Ovary (tissue), 7 donors: ENCODE measurements at regions not wholly inside any gene's neighbourhood (a gene's known extent, or its start where the extent isn't known, plus 50 kb on each side); places are given as distances from the start of the nearest gene placed in this dataset.
"Not testable (repeated sequence)": the region's sequence is repeated elsewhere in the genome, so short reads cannot be mapped to it uniquely, and the experiment has no call there.

ENCODE experiments used
- DNase-seq, 5 donors: peaks; one replicate each; pipeline ENCODE4 v3.0.0-alpha.2; 2019 to 2020
- H3K27ac ChIP-seq, 2 donors: fragments of 200-600 bp; one replicate each; pipeline versions ENCODE4 v1.5.1 to v1.8.0; 2019 to 2022
- H3K27me3 ChIP-seq: fragments of 200-600 bp; one replicate; pipeline ENCODE4 v1.8.0; 2022
- H3K36me3 ChIP-seq: fragments of 200-600 bp; sonication (generic); one replicate; pipeline ENCODE4 v1.5.1; 2019
- H3K4me1 ChIP-seq: one replicate; pipeline ENCODE4 v1.8.1; 2013; ENCODE audit warnings: mild to moderate bottlenecking, moderate library complexity; ENCODE audit not compliant: insufficient read depth
- H3K4me3 ChIP-seq: fragments of 200-600 bp; sonication (generic); one replicate; pipeline ENCODE4 v1.5.1; 2017
- H3K9me3 ChIP-seq, 2 donors: fragments of 200-600 bp in 1 of 2; sonication (generic) in 1 of 2; one replicate each; pipeline versions ENCODE4 v1.5.1 to v1.8.1; 2013 to 2019; ENCODE audit warnings: mild to moderate bottlenecking in 1 of 2, moderate library complexity in 1 of 2
- EP300 ChIP-seq: sonication (generic); formaldehyde crosslinking; IDR thresholded peaks from one replicate; pipeline ENCODE4 v1.6.1; 2017; ENCODE audit warnings: antibody characterized with exemption
- POLR2A ChIP-seq: fragments of 450-650 bp; IDR thresholded peaks from one replicate; pipeline ENCODE4 v1.6.1; 2017; ENCODE audit warnings: antibody characterized with exemption, mild to moderate bottlenecking, moderate library complexity
- WGBS, 3 donors: extraction: QIAGEN DNeasy Blood & Tissue Kit in 1 of 3; methylation state at CpG; one replicate each; pipeline versions ENCODE4 v1.1.5 to v1.1.7; 2013 to 2017; 5-methylcytosine and 5-hydroxymethylcytosine counted together
- intact Hi-C, 4 donors: fragments of 100-400 bp; cut with DNase I; formaldehyde crosslinking; loops; one replicate each; pipeline versions ENCODE4 v1.11.0 to v1.15.1; 2022 to 2023
- TF ChIP-seq, protein P1 (sequence below), 3 donors: fragments of 450-650 bp in 2 of 3; fragments of 200-600 bp in 1 of 3; IDR thresholded peaks; one replicate each; pipeline versions ENCODE4 v1.5.1 to v1.8.0; 2016 to 2022; ENCODE audit warnings: antibody characterized with exemption in 3 of 3, mild to moderate bottlenecking in 1 of 3
- donor health status: DM: no; HTN: no; CAD: no; lungs with moderate emphysema.
- donor health status: DM: no; HTN: no; CAD: no.
- donor health status: Bipolar disorder and iron deficiency.
- donor health status: DM: no; HTN: no; CAD: no.
- donor health status: DM: yes; HTN: yes; CAD: no.

- 84 to 94% (median 86%) methylated on average over 12 of the region's 12 CpGs for WGBS, 3 donors
- Histone ChIP-seq H3K27me3 (no peaks in the 10 kb centered on the region), H3K36me3 (no peaks in the 10 kb centered on the region), H3K4me1 (peaks cover 26% of the 10 kb centered on the region), H3K4me3 (no peak overlapping the region), H3K27ac (no peak overlapping the region), H3K9me3 (no peaks in the 10 kb centered on the region)
- no peak for DNase-seq
- intact Hi-C loops = no loop called here
- TF ChIP-seq, protein P1, sequence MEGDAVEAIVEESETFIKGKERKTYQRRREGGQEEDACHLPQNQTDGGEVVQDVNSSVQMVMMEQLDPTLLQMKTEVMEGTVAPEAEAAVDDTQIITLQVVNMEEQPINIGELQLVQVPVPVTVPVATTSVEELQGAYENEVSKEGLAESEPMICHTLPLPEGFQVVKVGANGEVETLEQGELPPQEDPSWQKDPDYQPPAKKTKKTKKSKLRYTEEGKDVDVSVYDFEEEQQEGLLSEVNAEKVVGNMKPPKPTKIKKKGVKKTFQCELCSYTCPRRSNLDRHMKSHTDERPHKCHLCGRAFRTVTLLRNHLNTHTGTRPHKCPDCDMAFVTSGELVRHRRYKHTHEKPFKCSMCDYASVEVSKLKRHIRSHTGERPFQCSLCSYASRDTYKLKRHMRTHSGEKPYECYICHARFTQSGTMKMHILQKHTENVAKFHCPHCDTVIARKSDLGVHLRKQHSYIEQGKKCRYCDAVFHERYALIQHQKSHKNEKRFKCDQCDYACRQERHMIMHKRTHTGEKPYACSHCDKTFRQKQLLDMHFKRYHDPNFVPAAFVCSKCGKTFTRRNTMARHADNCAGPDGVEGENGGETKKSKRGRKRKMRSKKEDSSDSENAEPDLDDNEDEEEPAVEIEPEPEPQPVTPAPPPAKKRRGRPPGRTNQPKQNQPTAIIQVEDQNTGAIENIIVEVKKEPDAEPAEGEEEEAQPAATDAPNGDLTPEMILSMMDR (IDR thresholded peaks at IDR 0.05) = no peak
- no peak for TF ChIP-seq POLR2A
- no peak for TF ChIP-seq EP300
Observed at GRCh38 chr16:85515830-85516397, 97.2 kb upstream of the GSE1 start.

DNA sequence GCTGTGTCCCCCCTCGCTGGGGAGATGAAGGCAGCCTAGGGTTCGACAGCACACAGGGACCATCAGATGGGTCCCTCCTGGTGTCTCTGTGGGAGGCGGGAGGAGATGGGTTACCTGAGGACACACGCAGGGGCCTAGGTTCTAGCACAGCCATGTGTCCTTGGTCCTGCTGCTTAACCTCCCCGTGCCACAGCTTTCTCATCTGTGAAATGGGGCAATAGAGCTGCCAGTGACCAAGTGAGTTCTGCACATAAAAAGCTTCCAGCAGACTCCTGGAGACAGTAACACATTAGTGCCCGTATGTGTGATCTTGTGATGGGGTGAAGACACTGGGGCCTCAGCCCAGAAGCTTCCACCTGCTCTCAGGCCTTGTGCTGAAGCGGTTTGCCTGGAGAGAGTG lies 96.0 kb upstream of the GSE1 start:
- Histone ChIP-seq H3K27me3 (no peaks in the 10 kb centered on the region), H3K36me3 (no peaks in the 10 kb centered on the region), H3K9me3 (no peaks in the 10 kb centered on the region), H3K4me1 (peaks cover 26% of the 10 kb centered on the region), H3K27ac (no peak overlapping the region), H3K4me3 (no peak overlapping the region)
- 89 to 93% (median 90%) methylated on average over 7 of the region's 7 CpGs for WGBS, 3 donors
- TF ChIP-seq POLR2A = no peak
- TF ChIP-seq, protein P1 (IDR thresholded peaks at IDR 0.05) = no peak
- no peak for DNase-seq
- intact Hi-C loops = no loop called here

- Histone ChIP-seq H3K4me1 (peaks cover 29% of the 10 kb centered on the region), H3K9me3 (no peaks in the 10 kb centered on the region), H3K27ac (no peak overlapping the region), H3K36me3 (no peaks in the 10 kb centered on the region), H3K27me3 (no peaks in the 10 kb centered on the region), H3K4me3 (no peak overlapping the region)
- TF ChIP-seq, protein P1 (IDR thresholded peaks at IDR 0.05) = no peak
- no peak for TF ChIP-seq POLR2A
- TF ChIP-seq EP300 = no peak
- no peak for DNase-seq
- 83 to 88% (median 88%) methylated on average over 34 to 38 of the region's 38 CpGs for WGBS, 3 donors
- intact Hi-C loops = no loop called here
Observed at GRCh38 chr16:85517563-85518179, 95.5 kb upstream of the GSE1 start.

DNA sequence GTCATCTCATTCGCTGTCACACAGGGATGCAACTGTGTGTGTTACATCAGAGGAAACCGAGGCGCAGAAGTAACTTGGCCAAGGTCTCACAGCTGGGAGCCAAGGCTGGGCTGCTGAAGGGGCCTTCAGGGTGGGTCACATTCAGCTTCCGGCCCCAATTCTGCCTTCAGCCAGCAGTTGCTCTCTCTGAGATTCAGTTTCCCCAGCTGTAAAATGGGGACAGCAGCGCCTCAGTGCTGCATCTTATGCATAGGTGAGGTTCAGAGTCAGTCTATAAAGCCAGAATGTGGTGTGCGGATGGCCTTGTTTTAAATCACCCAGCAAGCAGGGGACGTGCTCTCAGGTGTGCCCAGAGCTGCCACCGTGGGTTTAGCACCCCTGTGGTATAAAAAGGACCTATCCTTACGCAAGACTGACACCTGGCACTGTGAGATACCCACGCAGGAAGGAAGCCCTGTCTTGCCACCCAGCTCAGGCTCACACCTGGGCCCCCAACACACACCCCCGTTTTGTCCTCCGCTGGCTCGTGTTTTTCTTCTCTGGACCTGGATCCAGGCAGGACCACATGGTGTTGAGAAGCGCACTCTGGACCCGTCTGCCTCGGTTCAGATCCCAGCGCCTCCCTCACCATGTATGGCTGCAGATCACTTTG lies 94.6 kb upstream of the GSE1 start:
- intact Hi-C loops = no loop called here
- no peak for TF ChIP-seq POLR2A
- TF ChIP-seq, protein P1 (IDR thresholded peaks at IDR 0.05) = no peak
- no peak for TF ChIP-seq EP300

DNA sequence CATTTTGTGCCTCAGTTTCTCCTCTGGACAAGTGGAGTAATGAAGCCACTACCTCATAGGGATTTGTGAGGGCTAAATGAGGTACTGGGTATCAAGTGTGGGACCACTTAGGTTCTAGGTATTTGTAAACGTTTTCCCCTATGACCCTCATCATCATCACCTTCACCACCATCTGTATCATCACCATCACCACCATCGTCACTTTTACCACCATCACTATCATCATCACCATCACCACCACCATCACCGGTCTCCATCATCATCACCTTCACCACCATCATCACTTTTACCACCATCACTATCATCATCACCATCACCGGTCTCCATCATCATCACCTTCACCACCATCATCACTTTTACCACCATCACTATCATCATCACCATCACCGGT lies 94.1 kb upstream of the GSE1 start:
- intact Hi-C loops, DNase-seq, H3K9me3 ChIP-seq, H3K27ac ChIP-seq, H3K27me3 ChIP-seq, H3K36me3 ChIP-seq, H3K4me3 ChIP-seq: not testable (repeated sequence)
- 65 to 88% (median 65%) methylated on average over 4 to 5 of the region's 5 CpGs for WGBS, 3 donors
- peaks cover 35% of the 10 kb centered on the region for H3K4me1 ChIP-seq

More for the DNA sequence above, 94.6 kb upstream of the GSE1 start:
- Histone ChIP-seq H3K36me3 (no peaks in the 10 kb centered on the region), H3K9me3 (no peaks in the 10 kb centered on the region), H3K4me3 (no peak overlapping the region), H3K27me3 (no peaks in the 10 kb centered on the region), H3K27ac (no peak overlapping the region), H3K4me1 (peaks cover 32% of the 10 kb centered on the region)
- no peak for DNase-seq
- WGBS, 3 donors = 92 to 95% (median 95%) methylated on average over 17 of the region's 17 CpGs
